ENCODE measurements at regions not wholly inside any gene's neighbourhood (a gene's known extent, or its start where the extent isn't known, plus 50 kb on each side); places are given as distances from the start of the nearest gene placed in this dataset.
"Not testable (repeated sequence)": the region's sequence is repeated elsewhere in the genome, so short reads cannot be mapped to it uniquely, and the experiment has no call there.

- Mint-ChIP-seq H3K9me3 (no peaks in the 10 kb centered on the region), H3K27ac (no peak overlapping the region), H3K27me3 (peaks cover 1% of the 10 kb centered on the region)
Measured at GRCh38 chr2:239723486-239724193, 301.5 kb downstream of the NDUFA10 start.

DNA sequence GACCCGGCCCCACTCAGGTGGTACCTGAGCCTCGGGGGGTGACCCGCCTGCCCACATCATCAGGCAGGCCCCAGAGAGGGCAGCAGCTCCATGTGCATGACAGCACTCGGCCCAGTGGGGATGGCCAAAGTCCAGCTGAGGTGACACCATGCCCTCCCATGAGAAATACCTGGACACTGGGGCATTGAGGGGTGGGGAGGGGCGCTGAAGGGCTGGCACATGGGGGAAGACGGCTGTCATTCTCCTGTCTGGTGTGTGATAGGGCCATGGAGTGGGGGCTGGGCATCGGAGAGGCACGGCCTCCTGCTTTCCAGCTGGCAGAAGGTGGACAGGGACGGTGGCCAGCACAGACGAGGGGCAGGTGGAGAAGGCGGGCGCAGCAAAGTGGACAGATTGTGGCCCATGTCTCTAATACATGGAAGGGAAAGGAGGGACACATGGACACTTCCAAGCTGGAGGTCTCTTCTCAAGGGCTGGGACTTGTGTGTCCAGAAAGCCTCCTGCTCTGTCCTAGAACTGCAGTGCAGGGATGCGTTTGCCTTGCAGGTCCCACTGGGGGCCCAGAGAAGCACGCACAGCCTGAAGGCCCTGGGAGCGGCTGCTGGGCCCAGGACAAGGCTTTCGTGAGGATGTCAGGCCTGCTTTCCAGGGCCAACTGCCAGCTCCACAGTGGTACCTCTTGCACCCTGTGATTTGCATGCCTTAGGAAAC, 302.2 kb downstream of the NDUFA10 start:
- Mint-ChIP-seq H3K27me3 (peaks cover 1% of the 10 kb centered on the region), H3K4me1 (ENCODE audit: low read depth) (no peaks in the 10 kb centered on the region), H3K36me3 (ENCODE audit: low read depth) (no peaks in the 10 kb centered on the region), H3K4me3 (no peak overlapping the region), H3K9me3 (no peaks in the 10 kb centered on the region), H3K27ac (no peak overlapping the region)
- intact Hi-C loops (cut with micrococcal nuclease), result no loop called here

More at GRCh38 chr2:239723486-239724193, 301.5 kb downstream of the NDUFA10 start:
- H3K4me3 Mint-ChIP-seq, result no peak overlapping the region
- intact Hi-C loops (cut with micrococcal nuclease), result no loop called here
- H3K36me3 Mint-ChIP-seq (ENCODE audit: low read depth), result no peaks in the 10 kb centered on the region
- no peaks in the 10 kb centered on the region for H3K4me1 Mint-ChIP-seq (ENCODE audit: low read depth)

GRCh38 chr2:239721991-239722759, 303.0 kb downstream of the NDUFA10 start:
- intact Hi-C loops (cut with micrococcal nuclease), result no loop called here
- Mint-ChIP-seq H3K4me1 (ENCODE audit: low read depth) (no peaks in the 10 kb centered on the region), H3K9me3 (no peaks in the 10 kb centered on the region), H3K36me3 (ENCODE audit: low read depth) (no peaks in the 10 kb centered on the region), H3K4me3 (no peak overlapping the region), H3K27me3 (peaks cover 1% of the 10 kb centered on the region), H3K27ac (no peak overlapping the region)

DNA sequence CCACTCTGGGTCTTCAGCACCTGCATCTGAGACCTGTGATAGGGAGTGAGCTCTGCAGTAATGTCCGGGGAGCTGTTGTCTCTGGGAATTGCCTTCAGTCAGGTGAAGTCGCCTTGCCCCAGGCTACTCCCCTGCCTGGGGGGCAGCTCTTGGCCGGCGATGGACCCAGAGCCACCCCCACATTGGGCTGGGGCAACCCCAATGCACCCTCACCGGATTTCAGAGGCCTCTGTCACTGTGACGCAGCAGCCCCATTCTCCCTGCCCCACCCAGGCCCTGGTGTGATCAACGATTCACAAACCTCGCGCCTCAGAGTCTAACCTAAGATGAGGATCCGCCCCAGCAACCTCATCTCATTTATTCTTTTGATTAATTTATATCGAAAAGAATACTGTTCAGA, 303.6 kb downstream of the NDUFA10 start:
- no peaks in the 10 kb centered on the region for H3K36me3 Mint-ChIP-seq (ENCODE audit: low read depth)
- H3K4me1 Mint-ChIP-seq (ENCODE audit: low read depth), result no peaks in the 10 kb centered on the region
- H3K4me3 Mint-ChIP-seq, result no peak overlapping the region
- H3K27me3 Mint-ChIP-seq, result peaks cover 1% of the 10 kb centered on the region
- no peak overlapping the region for H3K27ac Mint-ChIP-seq
- no peaks in the 10 kb centered on the region for H3K9me3 Mint-ChIP-seq
- intact Hi-C loops (cut with micrococcal nuclease), result no loop called here

- H3K4me1 Mint-ChIP-seq (ENCODE audit: low read depth), result no peaks in the 10 kb centered on the region
- intact Hi-C loops (cut with micrococcal nuclease), result no loop called here
- H3K27me3 Mint-ChIP-seq, result peaks cover 1% of the 10 kb centered on the region
- H3K36me3 Mint-ChIP-seq (ENCODE audit: low read depth), result no peaks in the 10 kb centered on the region
- no peak overlapping the region for H3K4me3 Mint-ChIP-seq
- H3K9me3 Mint-ChIP-seq, result no peaks in the 10 kb centered on the region
- no peak overlapping the region for H3K27ac Mint-ChIP-seq
Measured at GRCh38 chr2:239720361-239721360, 304.5 kb downstream of the NDUFA10 start.

DNA sequence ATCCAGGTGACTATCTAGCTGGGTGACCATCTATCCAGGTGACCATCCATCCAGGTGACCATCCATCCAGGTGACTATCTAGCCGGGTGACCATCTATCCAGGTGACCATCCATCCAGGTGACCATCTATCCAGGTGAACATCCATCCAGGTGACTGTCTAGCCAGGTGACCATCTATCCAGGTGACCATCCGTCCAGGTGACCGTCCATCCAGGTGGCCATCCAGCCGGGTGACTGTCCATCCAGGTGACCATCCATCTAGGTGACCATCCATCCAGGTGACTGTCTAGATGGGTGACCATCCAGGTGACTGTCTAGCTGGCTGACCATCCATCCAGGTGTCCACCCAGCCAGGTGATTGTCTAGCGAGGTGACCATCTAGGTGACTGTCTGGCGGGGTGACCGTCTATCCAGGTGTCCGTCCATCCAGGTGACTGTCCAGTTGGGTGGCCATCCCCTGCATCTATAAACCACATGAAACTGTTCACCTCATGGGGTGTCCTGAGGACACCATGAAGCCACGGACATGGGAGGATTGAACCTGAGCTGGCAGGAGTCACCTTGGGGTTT, 305.3 kb downstream of the NDUFA10 start:
- Mint-ChIP-seq H3K4me1 (ENCODE audit: low read depth) (no peaks in the 10 kb centered on the region), H3K36me3 (ENCODE audit: low read depth) (no peaks in the 10 kb centered on the region), H3K27ac (no peak overlapping the region), H3K27me3 (peaks cover 1% of the 10 kb centered on the region), H3K9me3 (peaks cover under 1% of the 10 kb centered on the region), H3K4me3 (no peak overlapping the region)
- intact Hi-C loops (cut with micrococcal nuclease), result no loop called here

GRCh38 chr2:239718991-239719390, 306.2 kb downstream of the NDUFA10 start:
- H3K27ac Mint-ChIP-seq; H3K9me3 Mint-ChIP-seq; H3K27me3 Mint-ChIP-seq; H3K4me1 Mint-ChIP-seq (ENCODE audit: low read depth); intact Hi-C loops (cut with micrococcal nuclease); H3K4me3 Mint-ChIP-seq; H3K36me3 Mint-ChIP-seq (ENCODE audit: low read depth): not testable (repeated sequence)

DNA sequence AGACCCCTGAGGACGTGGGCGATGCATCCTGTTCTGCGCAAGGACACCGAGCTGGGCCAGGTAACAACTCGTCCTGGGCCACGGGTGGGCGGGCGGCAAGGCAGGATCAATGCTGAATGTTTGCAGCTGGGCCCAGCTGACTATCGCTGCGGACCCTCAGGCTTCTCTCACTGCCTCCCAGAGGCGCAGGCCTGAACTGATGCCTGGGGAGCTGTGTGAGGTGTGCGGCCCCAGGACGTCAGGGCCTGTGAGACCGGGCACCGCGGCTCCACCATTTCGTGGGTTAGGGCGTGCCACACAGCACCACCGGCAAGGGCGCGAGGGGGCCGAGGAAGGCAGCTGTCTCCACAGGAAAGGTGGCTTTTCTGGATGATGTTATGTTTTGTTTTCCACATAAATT, 307.4 kb downstream of the NDUFA10 start:
- no peak overlapping the region for H3K4me3 Mint-ChIP-seq
- intact Hi-C loops (cut with micrococcal nuclease), result loop anchor here (2.0 kb wide), 1 partner anchor 71 kb away; no protein-coding TSS in a partner anchor
- H3K27me3 Mint-ChIP-seq, result peaks cover under 1% of the 10 kb centered on the region
- no peaks in the 10 kb centered on the region for H3K4me1 Mint-ChIP-seq (ENCODE audit: low read depth)
- H3K27ac Mint-ChIP-seq, result no peak overlapping the region
- peaks cover 20% of the 10 kb centered on the region for H3K9me3 Mint-ChIP-seq
- H3K36me3 Mint-ChIP-seq (ENCODE audit: low read depth), result no peaks in the 10 kb centered on the region

- Mint-ChIP-seq H3K4me3 (no peak overlapping the region), H3K4me1 (ENCODE audit: low read depth) (no peaks in the 10 kb centered on the region), H3K27me3 (peaks cover 1% of the 10 kb centered on the region), H3K36me3 (ENCODE audit: low read depth) (no peaks in the 10 kb centered on the region), H3K27ac (no peak overlapping the region), H3K9me3 (peaks cover 24% of the 10 kb centered on the region)
- intact Hi-C loops (cut with micrococcal nuclease), result loop anchor here (2.0 kb wide), 1 partner anchor 70 kb away; no protein-coding TSS in a partner anchor
Measured at GRCh38 chr2:239717319-239717675, 307.8 kb downstream of the NDUFA10 start.

DNA sequence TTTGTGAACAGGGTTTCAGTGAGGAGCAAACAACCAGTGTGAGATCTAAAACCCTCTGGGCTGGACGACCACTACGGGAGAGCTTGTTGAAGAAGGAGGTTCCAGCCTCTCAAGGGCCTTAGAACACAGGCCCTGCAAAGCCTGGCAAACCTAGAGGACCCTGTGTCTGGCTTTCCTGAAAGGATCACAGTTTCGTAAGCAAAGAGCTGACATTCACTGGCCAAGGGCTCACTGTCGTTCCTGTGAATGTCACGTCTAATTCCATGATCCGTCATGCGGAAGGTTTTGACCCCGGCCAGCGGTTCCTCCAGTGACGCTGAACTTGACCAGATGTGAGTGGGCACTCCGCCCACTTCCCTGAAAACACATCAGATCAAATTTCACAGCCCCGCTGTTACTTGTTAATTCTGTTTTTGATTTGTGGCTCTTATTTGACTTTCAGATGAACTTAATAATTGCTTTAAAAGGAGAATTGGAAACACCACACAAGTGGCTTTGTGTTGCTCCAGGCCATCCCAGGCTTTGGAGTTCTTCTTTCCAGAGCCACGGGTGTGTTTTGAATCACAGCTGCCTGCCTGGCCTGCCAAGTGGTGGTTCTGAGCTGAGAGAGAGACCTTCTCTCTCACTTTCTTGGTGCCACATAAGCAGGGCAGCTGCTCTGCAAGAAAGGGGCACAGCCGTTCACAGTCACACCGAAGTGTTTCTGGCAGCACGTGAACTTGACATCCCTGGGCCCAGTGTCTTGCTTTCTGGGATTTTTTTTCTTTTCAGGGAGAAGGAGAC, 308.4 kb downstream of the NDUFA10 start:
- intact Hi-C loops (cut with micrococcal nuclease), result loop anchor here (2.0 kb wide), 1 partner anchor 70 kb away; no protein-coding TSS in a partner anchor
- no peak overlapping the region for H3K27ac Mint-ChIP-seq
- no peaks in the 10 kb centered on the region for H3K4me1 Mint-ChIP-seq (ENCODE audit: low read depth)

DNA sequence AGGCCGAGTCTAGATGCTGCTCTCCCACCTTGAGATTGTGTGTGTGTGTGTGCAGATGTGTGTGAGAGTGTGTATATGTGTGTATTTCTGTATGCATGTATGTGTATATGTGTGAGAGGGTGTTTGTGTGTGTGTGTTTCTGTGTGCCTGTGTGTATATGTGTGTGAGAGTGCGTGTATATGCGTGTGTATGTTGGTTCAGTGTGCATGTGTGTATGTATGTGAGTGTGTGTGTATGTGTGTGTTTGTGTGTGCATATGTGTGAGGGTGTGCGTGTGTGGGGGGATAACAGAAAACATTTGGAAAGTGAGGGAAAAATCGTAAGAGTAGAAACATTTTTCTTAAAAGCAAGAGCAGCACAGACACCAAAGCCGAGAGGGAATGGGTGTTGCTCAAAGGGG, 309.1 kb downstream of the NDUFA10 start:
- intact Hi-C loops (cut with micrococcal nuclease), result loop anchor here (2.0 kb wide), 1 partner anchor 69 kb away; no protein-coding TSS in a partner anchor
- no peak overlapping the region for H3K4me3 Mint-ChIP-seq
- no peaks in the 10 kb centered on the region for H3K4me1 Mint-ChIP-seq (ENCODE audit: low read depth)
- H3K27me3 Mint-ChIP-seq, result peaks cover 8% of the 10 kb centered on the region
- H3K9me3 Mint-ChIP-seq, result peaks cover 25% of the 10 kb centered on the region
- H3K27ac Mint-ChIP-seq, result no peak overlapping the region
- no peaks in the 10 kb centered on the region for H3K36me3 Mint-ChIP-seq (ENCODE audit: low read depth)

More for the DNA sequence above, 308.4 kb downstream of the NDUFA10 start:
- no peak overlapping the region for H3K4me3 Mint-ChIP-seq
- peaks cover 25% of the 10 kb centered on the region for H3K9me3 Mint-ChIP-seq
- no peaks in the 10 kb centered on the region for H3K36me3 Mint-ChIP-seq (ENCODE audit: low read depth)
- peaks cover 1% of the 10 kb centered on the region for H3K27me3 Mint-ChIP-seq

- Mint-ChIP-seq H3K36me3 (ENCODE audit: low read depth) (no peaks in the 10 kb centered on the region), H3K4me1 (ENCODE audit: low read depth) (no peaks in the 10 kb centered on the region), H3K27me3 (peaks cover 10% of the 10 kb centered on the region), H3K4me3 (no peak overlapping the region), H3K27ac (no peak overlapping the region), H3K9me3 (peaks cover 25% of the 10 kb centered on the region)
- intact Hi-C loops (cut with micrococcal nuclease), result loop anchor here (2.0 kb wide), 1 partner anchor 69 kb away; no protein-coding TSS in a partner anchor
Measured at GRCh38 chr2:239715606-239716005, 309.5 kb downstream of the NDUFA10 start.

Data from dendritic cell treated with granulocyte-macrophage colony-stimulating factor and Interleukin-4, amounts not matched to agents 40 ng/mL and 50 ng/mL, for 4 days (primary cell).